GM23338 (cell line): ENCODE measurements at regions not wholly inside any gene's neighbourhood (a gene's known extent, or its start where the extent isn't known, plus 50 kb on each side); places are given as distances from the start of the nearest gene placed in this dataset.

Experiments used
- ATAC-seq: fragments of 200-7000 bp; cut with Tn5 transposase; 3 replicates; pipeline ENCODE4 v1.9.1; 2020
- DNase-seq: peaks from one replicate; pipeline ENCODE4 v3.0.0-alpha.2; 2015; ENCODE audit warnings: low spot score
- H2AFZ ChIP-seq: fragments of 200-600 bp; sonication (generic); 2 replicates; pipeline ENCODE4 v1.8.0; 2016; ENCODE audit warnings: antibody characterized with exemption, mild to moderate bottlenecking, moderate library complexity
- H3F3A ChIP-seq: fragments of 200-600 bp; sonication (generic); replicated peaks from 2 replicates; pipeline ENCODE4 v1.8.0; 2017; ENCODE audit warnings: antibody characterized with exemption, mixed run types, low read depth
- H3K27ac ChIP-seq: fragments of 200-600 bp; sonication (generic); 2 replicates; pipeline ENCODE4 v1.6.1; 2016; ENCODE audit warnings: low read depth
- H3K27me3 ChIP-seq: fragments of 200-600 bp; sonication (generic); 2 replicates; pipeline ENCODE4 v1.8.0; 2016; ENCODE audit warnings: mild to moderate bottlenecking, mixed run types, moderate library complexity; ENCODE audit not compliant: insufficient read depth
- H3K36me3 ChIP-seq: fragments of 200-600 bp; sonication (generic); 2 replicates; pipeline ENCODE4 v1.8.0; 2016; ENCODE audit warnings: mild to moderate bottlenecking; ENCODE audit not compliant: insufficient read depth
- H3K4me1 ChIP-seq: fragments of 200-600 bp; sonication (generic); 2 replicates; pipeline ENCODE4 v1.8.0; 2016; ENCODE audit warnings: mild to moderate bottlenecking, moderate library complexity; ENCODE audit not compliant: insufficient read depth
- H3K4me2 ChIP-seq: fragments of 200-600 bp; sonication (generic); 2 replicates; pipeline ENCODE4 v1.7.1; 2017; ENCODE audit warnings: mixed run types
- H3K4me3 ChIP-seq: fragments of 200-600 bp; sonication (generic); 2 replicates; pipeline ENCODE4 v1.6.1; 2016; ENCODE audit warnings: mixed run types
- H3K79me2 ChIP-seq: fragments of 200-600 bp; sonication (generic); replicated peaks from 2 replicates; pipeline ENCODE4 v1.8.0; 2017; ENCODE audit warnings: mild to moderate bottlenecking; ENCODE audit not compliant: insufficient read depth
- H3K9me2 ChIP-seq: fragments of 200-600 bp; sonication (generic); 2 replicates; pipeline ENCODE4 v1.8.0; 2017; ENCODE audit not compliant: insufficient read depth
- H4K20me1 ChIP-seq: fragments of 200-600 bp; sonication (generic); replicated peaks from 2 replicates; pipeline ENCODE4 v1.8.0; 2017; ENCODE audit warnings: mild to moderate bottlenecking; ENCODE audit not compliant: insufficient read depth
- H3K27ac Mint-ChIP-seq: 2 replicates; pipeline ENCODE4 v1.8.0; 2020; ENCODE audit warnings: inconsistent platforms, mild to moderate bottlenecking, moderate library complexity, mixed read lengths
- H3K27me3 Mint-ChIP-seq: 3 replicates; pipeline ENCODE4 v1.8.0; 2022; ENCODE audit warnings: low read depth, mild to moderate bottlenecking, moderate library complexity, mixed read lengths, inconsistent platforms; ENCODE audit not compliant: insufficient read depth, poor library complexity
- H3K36me3 Mint-ChIP-seq: 3 replicates; pipeline ENCODE4 v1.8.0; 2021; ENCODE audit warnings: low read depth, mild to moderate bottlenecking, inconsistent platforms, moderate library complexity, mixed read lengths
- H3K4me1 Mint-ChIP-seq: 3 replicates; pipeline ENCODE4 v1.8.0; 2020; ENCODE audit warnings: mild to moderate bottlenecking, inconsistent platforms, mixed read lengths
- H3K4me3 Mint-ChIP-seq: 3 replicates; pipeline ENCODE4 v1.8.0; 2021; ENCODE audit warnings: moderate library complexity, mild to moderate bottlenecking, inconsistent platforms, mixed read lengths
- H3K9me3 Mint-ChIP-seq: 3 replicates; pipeline ENCODE4 v1.8.0; 2020; ENCODE audit warnings: moderate library complexity, mild to moderate bottlenecking, inconsistent platforms, mixed read lengths
- CREB1 ChIP-seq: fragments of 250-450 bp; sonication (Bioruptor Pico); IDR thresholded peaks from 2 replicates; pipeline ENCODE4 v1.5.0; 2020; ENCODE audit warnings: low read depth, mild to moderate bottlenecking, moderate library complexity
- CTCF ChIP-seq, 2 experiments: fragments of 200-600 bp in 1 of 2; sonication (generic) in 1 of 2; conservative IDR thresholded peaks; 2 replicates each; pipeline versions ENCODE4 v1.5.1 to v1.6.1; 2016 to 2017; ENCODE audit warnings: antibody characterized with exemption in 2 of 2, low read depth in 2 of 2, mild to moderate bottlenecking in 2 of 2, moderate library complexity in 1 of 2
- EZH2 ChIP-seq: fragments of 200-600 bp; sonication (generic); IDR thresholded peaks from one replicate; pipeline ENCODE4 v1.8.0; 2017; ENCODE audit warnings: antibody characterized with exemption, mild to moderate bottlenecking, low read depth; ENCODE audit not compliant: unreplicated experiment
- REST ChIP-seq: IDR thresholded peaks from one replicate; pipeline ENCODE4 v1.6.1; 2018; ENCODE audit warnings: antibody characterized with exemption; ENCODE audit not compliant: unreplicated experiment
- STAT1 ChIP-seq: IDR thresholded peaks from one replicate; pipeline ENCODE4 v1.6.1; 2016; ENCODE audit warnings: antibody characterized with exemption; ENCODE audit not compliant: unreplicated experiment
- ZNF331 ChIP-seq: fragments of 250-450 bp; sonication (Bioruptor Pico); IDR thresholded peaks from 2 replicates; pipeline ENCODE4 v1.5.0; 2020; ENCODE audit warnings: low read depth, mild to moderate bottlenecking, moderate library complexity

- Histone ChIP-seq H4K20me1 (no peaks in the 10 kb centered on the region), H2AFZ (peak overlapping the region; percentile 86), H3K36me3 (no peaks in the 10 kb centered on the region), H3K4me2 (peak overlapping the region; percentile 84), H3K27me3 (peaks cover 91% of the 10 kb centered on the region), H3F3A (peaks cover 11% of the 10 kb centered on the region; the same call in 1 of the 2 replicates), H3K9me2 (no peaks in the 10 kb centered on the region), H3K27ac (no peak overlapping the region), H3K79me2 (no peaks in the 10 kb centered on the region), H3K4me3 (peak overlapping the region; percentile 62), H3K4me1 (peaks cover 27% of the 10 kb centered on the region)
- Mint-ChIP-seq H3K36me3 (no peaks in the 10 kb centered on the region), H3K4me3 (peak overlapping the region; percentile 79), H3K9me3 (peaks cover 7% of the 10 kb centered on the region; the same call in 2 of the 3 replicates), H3K27ac (no peak overlapping the region), H3K4me1 (peaks cover 25% of the 10 kb centered on the region; the same call in 2 of the 3 replicates), H3K27me3 (peaks cover 75% of the 10 kb centered on the region)
- ATAC-seq (peak; percentile 59), DNase-seq (peak; percentile 73)
- TF ChIP-seq REST (no peak), EZH2 (peak; percentile 78)
These were observed 185.9 kb downstream of the TRIM27 start for GRCh38 chr6:28737750-28738395.

GRCh38 chr6:28738396-28738765 is 185.4 kb downstream of the TRIM27 start:
- Mint-ChIP-seq H3K36me3 (no peaks in the 10 kb centered on the region), H3K9me3 (peaks cover 8% of the 10 kb centered on the region; the same call in 2 of the 3 replicates), H3K27ac (no peak overlapping the region), H3K27me3 (peaks cover 76% of the 10 kb centered on the region), H3K4me1 (peaks cover 25% of the 10 kb centered on the region; the same call in 2 of the 3 replicates), H3K4me3 (peak overlapping the region; percentile 79)
- Histone ChIP-seq H3K27ac (no peak overlapping the region), H3K36me3 (no peaks in the 10 kb centered on the region), H3K4me3 (peak overlapping the region; percentile 62), H3K4me1 (peaks cover 28% of the 10 kb centered on the region), H4K20me1 (no peaks in the 10 kb centered on the region), H2AFZ (peak overlapping the region; percentile 86), H3K79me2 (no peaks in the 10 kb centered on the region), H3F3A (peaks cover 11% of the 10 kb centered on the region; the same call in 1 of the 2 replicates), H3K9me2 (no peaks in the 10 kb centered on the region), H3K27me3 (peaks cover 89% of the 10 kb centered on the region), H3K4me2 (peak overlapping the region; percentile 84)
- DNase-seq (peak; percentile 50), ATAC-seq (peak; percentile 13)
- TF ChIP-seq EZH2, result peak; percentile 5
- TF ChIP-seq CREB1 (CRISPR knock-in tag), result no peak

- ATAC-seq (no peak), DNase-seq (no peak)
- Histone ChIP-seq H2AFZ (no peak overlapping the region), H3K4me3 (peak overlapping the region; percentile 19; the same call in 1 of the 2 replicates), H3K4me2 (peak overlapping the region; percentile 26; the same call in 1 of the 2 replicates), H3K9me2 (no peaks in the 10 kb centered on the region), H4K20me1 (no peaks in the 10 kb centered on the region), H3K4me1 (peaks cover 27% of the 10 kb centered on the region), H3K79me2 (no peaks in the 10 kb centered on the region), H3F3A (peaks cover 11% of the 10 kb centered on the region; the same call in 1 of the 2 replicates), H3K27me3 (peaks cover 96% of the 10 kb centered on the region), H3K36me3 (no peaks in the 10 kb centered on the region), H3K27ac (no peak overlapping the region)
- TF ChIP-seq REST, result no peak
- TF ChIP-seq CTCF (conservative IDR thresholded peaks at IDR 0.05; ENCODE audit: low read depth in 2 of 2), result no peak
- no peak for TF ChIP-seq ZNF331
- no peak for TF ChIP-seq STAT1
- no peak overlapping the region for H3K27ac Mint-ChIP-seq
- peaks cover 17% of the 10 kb centered on the region; the same call in 2 of the 3 replicates for H3K4me1 Mint-ChIP-seq
- no peaks in the 10 kb centered on the region for H3K36me3 Mint-ChIP-seq
- peaks cover 8% of the 10 kb centered on the region; the same call in 2 of the 3 replicates for H3K9me3 Mint-ChIP-seq
- no peak overlapping the region for H3K4me3 Mint-ChIP-seq
- peaks cover 64% of the 10 kb centered on the region for H3K27me3 Mint-ChIP-seq
These were observed 182.4 kb downstream of the TRIM27 start for GRCh38 chr6:28741363-28741762.
